SK-N-SH (cell line): ENCODE measurements at regions not wholly inside any gene's neighbourhood (a gene's known extent, or its start where the extent isn't known, plus 50 kb on each side); places are given as distances from the start of the nearest gene placed in this dataset.
A peak's percentile ranks its signal among the peaks of the same experiment; 100 is the strongest.

ENCODE experiments used
- CTCF ChIA-PET: fragments of 300-600, 350-600 bp; formaldehyde crosslinking; extraction: SDS; loops from one replicate; lab custom pipeline; 2021; lab: Yijun Ruan, JAX
- POLR2A ChIA-PET: fragments of 350-600 bp; sonication (Branson Sonifier 250); formaldehyde crosslinking; extraction: SDS; loops from one replicate; lab custom pipeline; 2020; ENCODE audit warnings: antibody characterized with exemption, inconsistent platforms; lab: Yijun Ruan, JAX
- DNase-seq: peaks from one replicate; pipeline ENCODE4 v3.0.0; 2012
- H2AFZ ChIP-seq: fragments of 200-600 bp; sonication (generic); 2 replicates; pipeline ENCODE4 v1.8.1; 2016; ENCODE audit warnings: antibody characterized with exemption, mild to moderate bottlenecking, low read depth
- H3F3A ChIP-seq: fragments of 200-600 bp; sonication (generic); replicated peaks from 2 replicates; pipeline ENCODE3; 2016; ENCODE audit warnings: antibody characterized with exemption, mild to moderate bottlenecking; ENCODE audit not compliant: insufficient read depth
- H3K27ac ChIP-seq, 2 experiments: fragments of 200-500 bp in 1 of 2; fragments of 200-600 bp in 1 of 2; sonication (Bioruptor generic) in 1 of 2; sonication (generic), shearing (Covaris generic) in 1 of 2; 2 replicates each; pipeline versions ENCODE4 v1.5.1 to v1.6.1; 2014 to 2016; ENCODE audit warnings: low read depth in 2 of 2, inconsistent platforms in 1 of 2, low read length in 1 of 2, mild to moderate bottlenecking in 1 of 2, mixed read lengths in 1 of 2
- H3K27me3 ChIP-seq: fragments of 200-600 bp; sonication (generic), shearing (Covaris generic); 2 replicates; pipeline ENCODE4 v1.6.1; 2016; ENCODE audit warnings: mixed run types; ENCODE audit not compliant: insufficient read depth
- H3K36me3 ChIP-seq, 2 experiments: fragments of 200-500 bp in 1 of 2; fragments of 200-600 bp in 1 of 2; sonication (Bioruptor generic) in 1 of 2; sonication (generic) in 1 of 2; replicated peaks in 1 of 2; 2 replicates each; pipeline versions ENCODE3 to v1.5.1; 2014 to 2016; ENCODE audit warnings: low read length in 1 of 2, mild to moderate bottlenecking in 1 of 2; ENCODE audit not compliant: insufficient read depth in 2 of 2, control insufficient read depth in 1 of 2
- H3K4me1 ChIP-seq, 2 experiments: fragments of 200-500 bp in 1 of 2; fragments of 200-600 bp in 1 of 2; sonication (Bioruptor generic) in 1 of 2; sonication (generic), shearing (Covaris generic) in 1 of 2; 2 replicates each; pipeline versions ENCODE4 v1.5.1 to v1.6.1; 2014 to 2016; ENCODE audit warnings: low read depth in 1 of 2, low read length in 1 of 2, mixed run types in 1 of 2; ENCODE audit not compliant: insufficient read depth in 2 of 2, control insufficient read depth in 1 of 2
- H3K4me2 ChIP-seq: fragments of 200-600 bp; sonication (generic), shearing (Covaris generic); 2 replicates; pipeline ENCODE4 v1.6.1; 2017; ENCODE audit warnings: mixed run types
- H3K4me3 ChIP-seq, 2 experiments: fragments of 200-500 bp in 1 of 2; fragments of 200-600 bp in 1 of 2; sonication (Bioruptor generic) in 1 of 2; sonication (generic), shearing (Covaris generic) in 1 of 2; 2 replicates each; pipeline versions ENCODE4 v1.5.1 to v1.8.1; 2014 to 2016; ENCODE audit warnings: low read depth in 2 of 2, inconsistent platforms in 1 of 2, low read length in 1 of 2, mild to moderate bottlenecking in 1 of 2, mixed read lengths in 1 of 2, moderate library complexity in 1 of 2
- H3K79me2 ChIP-seq: fragments of 200-600 bp; sonication (generic); 2 replicates; pipeline ENCODE4 v1.8.1; 2017; ENCODE audit warnings: mild to moderate bottlenecking; ENCODE audit not compliant: insufficient read depth
- H3K9ac ChIP-seq: fragments of 200-600 bp; sonication (generic); 2 replicates; pipeline ENCODE4 v1.6.1; 2017; ENCODE audit warnings: mixed run types
- H3K9me2 ChIP-seq: fragments of 200-600 bp; sonication (generic); 2 replicates; pipeline ENCODE4 v1.6.1; 2017; ENCODE audit warnings: mixed run types
- H3K9me3 ChIP-seq: fragments of 200-600 bp; sonication (generic); 2 replicates; pipeline ENCODE4 v1.6.1; 2017; ENCODE audit warnings: mixed run types, mild to moderate bottlenecking, moderate library complexity
- H4K20me1 ChIP-seq: fragments of 200-600 bp; sonication (generic); 2 replicates; pipeline ENCODE4 v1.6.1; 2017; ENCODE audit warnings: mild to moderate bottlenecking, mixed run types; ENCODE audit not compliant: insufficient read depth
- CTCF ChIP-seq: fragments of 200-600 bp; sonication (generic); IDR thresholded peaks from 2 replicates; pipeline ENCODE4 v1.6.1; 2017; ENCODE audit warnings: antibody characterized with exemption, mild to moderate bottlenecking, moderate library complexity
- FOSL2 ChIP-seq: IDR thresholded peaks from 2 replicates; pipeline ENCODE4 v1.4.0; 2012; ENCODE audit warnings: low read depth, mild to moderate bottlenecking, moderate library complexity, borderline replicate concordance
- FOXJ3 ChIP-seq: sonication (generic); formaldehyde crosslinking; IDR thresholded peaks from 2 replicates; pipeline ENCODE4 v1.5.1; 2020; ENCODE audit warnings: mild to moderate bottlenecking, missing genetic modification reagents
- FOXM1 ChIP-seq: IDR thresholded peaks from 2 replicates; pipeline ENCODE4 v1.4.0; 2012; ENCODE audit warnings: low read depth, mild to moderate bottlenecking
- IRF3 ChIP-seq: fragments of 150-350 bp; IDR thresholded peaks from 2 replicates; pipeline ENCODE4 v1.6.1; 2016; ENCODE audit warnings: mild to moderate bottlenecking, low read depth, low read length
- JUND ChIP-seq: IDR thresholded peaks from 2 replicates; pipeline ENCODE4 v1.4.0; 2012
- MEF2A ChIP-seq: IDR thresholded peaks from 2 replicates; pipeline ENCODE4 v1.4.0; 2012; ENCODE audit warnings: low read depth, borderline replicate concordance
- MXI1 ChIP-seq: IDR thresholded peaks from 2 replicates; pipeline ENCODE4 v1.6.1; 2012; ENCODE audit warnings: mild to moderate bottlenecking, low read depth, low read length, improper control_type of control experiment
- NFIC ChIP-seq: IDR thresholded peaks from 2 replicates; pipeline ENCODE4 v1.4.0; 2012; ENCODE audit warnings: borderline replicate concordance
- NRF1 ChIP-seq: IDR thresholded peaks from 2 replicates; pipeline ENCODE4 v1.6.1; 2012; ENCODE audit warnings: low read depth, mild to moderate bottlenecking, low read length
- POLR2AphosphoS5 ChIP-seq: IDR thresholded peaks from 2 replicates; pipeline ENCODE4 v1.6.1; 2012; ENCODE audit warnings: low read depth, low read length
- RCOR1 ChIP-seq: fragments of 150-350 bp; IDR thresholded peaks from 2 replicates; pipeline ENCODE4 v1.6.1; 2017; ENCODE audit warnings: antibody characterized with exemption, low read length
- RXRA ChIP-seq: IDR thresholded peaks from 2 replicates; pipeline ENCODE4 v1.4.0; 2012; ENCODE audit warnings: low read depth, mild to moderate bottlenecking, borderline replicate concordance
- SIN3A ChIP-seq: IDR thresholded peaks from 2 replicates; pipeline ENCODE4 v1.6.1; 2012; ENCODE audit warnings: low read depth, mild to moderate bottlenecking, low read length, moderate library complexity, borderline replicate concordance
- SMC3 ChIP-seq: IDR thresholded peaks from 2 replicates; pipeline ENCODE4 v1.6.1; 2012; ENCODE audit warnings: low read depth, low read length, improper control_type of control experiment
- TAF1 ChIP-seq: IDR thresholded peaks from 2 replicates; pipeline ENCODE4 v1.6.1; 2012; ENCODE audit warnings: low read depth, mild to moderate bottlenecking, low read length, moderate library complexity, borderline replicate concordance
- USF1 ChIP-seq: IDR thresholded peaks from 2 replicates; pipeline ENCODE4 v1.4.0; 2012; ENCODE audit warnings: low read depth, borderline replicate concordance
- USF2 ChIP-seq: fragments of 150-350 bp; IDR thresholded peaks from 2 replicates; pipeline ENCODE4 v1.6.1; 2017; ENCODE audit warnings: antibody characterized with exemption, low read length, low read depth, borderline replicate concordance
- WGBS: methylation state at CpG from one replicate; pipeline ENCODE4 v1.1.6; 2017; ENCODE audit warnings: low lambda C conversion rate; 5-methylcytosine and 5-hydroxymethylcytosine counted together

GRCh38 chr11:104830508-104830907 lies 67.8 kb downstream of the CASP12 start:
- POLR2A ChIA-PET: no interaction called here
- H3K9me3 ChIP-seq: no peaks in the 10 kb centered on the region
- WGBS: 65% methylated on average over 5 of the region's 5 CpGs
- no peak for TF ChIP-seq USF2
- no peak for TF ChIP-seq TAF1
- TF ChIP-seq MXI1: no peak
- no peak for TF ChIP-seq SMC3
- no peak for TF ChIP-seq NRF1
- H3K27ac ChIP-seq: 0 out of 4 replicates have a peak overlapping the region, but pooled peaks of 1 of the 2 experiments have one; percentile 26
- H2AFZ ChIP-seq: no peak overlapping the region
- no peaks in the 10 kb centered on the region for H3K36me3 ChIP-seq
- no peaks in the 10 kb centered on the region for H3K9me2 ChIP-seq
- H3K4me2 ChIP-seq: no peak overlapping the region
- no peak for DNase-seq
- H4K20me1 ChIP-seq: no peaks in the 10 kb centered on the region
- no peaks in the 10 kb centered on the region for H3K4me1 ChIP-seq
- no peaks in the 10 kb centered on the region for H3K27me3 ChIP-seq
- no peak overlapping the region for H3K9ac ChIP-seq
- no peaks in the 10 kb centered on the region for H3F3A ChIP-seq
- CTCF ChIA-PET: no interaction called here
- no peak overlapping the region for H3K4me3 ChIP-seq
- no peaks in the 10 kb centered on the region for H3K79me2 ChIP-seq

- no peaks in the 10 kb centered on the region for H3K27me3 ChIP-seq
- ChIA-PET CTCF (no interaction called here), POLR2A (no interaction called here)
- H3K79me2 ChIP-seq: no peaks in the 10 kb centered on the region
- no peaks in the 10 kb centered on the region for H4K20me1 ChIP-seq
- H3F3A ChIP-seq: no peaks in the 10 kb centered on the region
- H3K4me3 ChIP-seq: no peak overlapping the region
- 0 out of 4 replicates have a peak overlapping the region, but pooled peaks of 1 of the 2 experiments have one; percentile 30 for H3K27ac ChIP-seq
- DNase-seq: no peak
- 42% methylated on average over 2 of the region's 2 CpGs for WGBS
- no peaks in the 10 kb centered on the region for H3K9me2 ChIP-seq
- H3K9me3 ChIP-seq: no peaks in the 10 kb centered on the region
- no peak overlapping the region for H3K4me2 ChIP-seq
- no peaks in the 10 kb centered on the region for H3K4me1 ChIP-seq
- H2AFZ ChIP-seq: no peak overlapping the region
- TF ChIP-seq JUND (no peak), NRF1 (no peak), FOXJ3 (no peak), RXRA (no peak), TAF1 (no peak)
- no peaks in the 10 kb centered on the region for H3K36me3 ChIP-seq
- H3K9ac ChIP-seq: no peak overlapping the region
Measured at GRCh38 chr11:104830080-104830479, 68.2 kb downstream of the CASP12 start.

GRCh38 chr11:104826772-104827171 lies 71.5 kb downstream of the CASP12 start:
- ChIA-PET POLR2A (no interaction called here), CTCF (no interaction called here)
- 33% methylated on average over 1 of the region's 1 CpG for whole genome bisulfite sequencing
- TF ChIP-seq MEF2A (no peak), NFIC (no peak), POLR2AphosphoS5 (no peak), CTCF (no peak), FOXM1 (no peak), IRF3 (no peak), SIN3A (no peak), JUND (no peak), RCOR1 (no peak), USF1 (no peak), SMC3 (no peak), FOSL2 (no peak)

More at GRCh38 chr11:104826772-104827171, 71.5 kb downstream of the CASP12 start:
- Histone ChIP-seq H3K9me2 (no peaks in the 10 kb centered on the region), H3K9me3 (no peaks in the 10 kb centered on the region), H3F3A (no peaks in the 10 kb centered on the region), H3K79me2 (no peaks in the 10 kb centered on the region), H3K4me2 (no peak overlapping the region), H3K4me1 (no peaks in the 10 kb centered on the region), H3K9ac (no peak overlapping the region), H3K4me3 (no peak overlapping the region), H3K36me3 (no peaks in the 10 kb centered on the region), H4K20me1 (no peaks in the 10 kb centered on the region), H3K27me3 (no peaks in the 10 kb centered on the region), H3K27ac (no peak overlapping the region), H2AFZ (no peak overlapping the region)
- DNase-seq: no peak
